Kidney glomerular epithelial cell (primary cell): ENCODE measurements at regions not wholly inside any gene's neighbourhood (a gene's known extent, or its start where the extent isn't known, plus 50 kb on each side); places are given as distances from the start of the nearest gene placed in this dataset.
A peak's percentile ranks its signal among the peaks of the same experiment; 100 is the strongest.

Experiments used
- DNase-seq: peaks from one replicate; lab custom pipeline; 2025; lab: John Stamatoyannopoulos, UW

- no peak for DNase-seq
These were observed 162.5 kb downstream of the TRMT11 start for GRCh38 chr6:126148853-126149252.

- no peak for DNase-seq
These were observed 166.0 kb downstream of the TRMT11 start for GRCh38 chr6:126152372-126152745.

- no peak for DNase-seq
These were observed 167.3 kb downstream of the TRMT11 start for GRCh38 chr6:126153661-126154060.

- DNase-seq: no peak
These were observed 170.6 kb downstream of the TRMT11 start for GRCh38 chr6:126156973-126157372.

- DNase-seq: no peak
These were observed 172.2 kb upstream of the CENPW start for GRCh38 chr6:126167726-126168125.

GRCh38 chr6:126170433-126170832 is 169.5 kb upstream of the CENPW start:
- no peak for DNase-seq

GRCh38 chr6:126170978-126171382 is 168.9 kb upstream of the CENPW start:
- no peak for DNase-seq

GRCh38 chr6:126172131-126172530 is 167.8 kb upstream of the CENPW start:
- no peak for DNase-seq

GRCh38 chr6:126173265-126173664 is 166.7 kb upstream of the CENPW start:
- no peak for DNase-seq

GRCh38 chr6:126174697-126175096 is 165.2 kb upstream of the CENPW start:
- no peak for DNase-seq

- no peak for DNase-seq
These were observed 164.7 kb upstream of the CENPW start for GRCh38 chr6:126175251-126175650.

- DNase-seq: peak; percentile 40
These were observed 163.6 kb upstream of the CENPW start for GRCh38 chr6:126176282-126176681.

- DNase-seq: peak; percentile 89
These were observed 159.3 kb upstream of the CENPW start for GRCh38 chr6:126180585-126180984.

- no peak for DNase-seq
These were observed 158.7 kb upstream of the CENPW start for GRCh38 chr6:126181173-126181741.

- no peak for DNase-seq
These were observed 158.0 kb upstream of the CENPW start for GRCh38 chr6:126181890-126182289.

- DNase-seq: peak; percentile 54
These were observed 157.1 kb upstream of the CENPW start for GRCh38 chr6:126182650-126183311.

GRCh38 chr6:126185774-126186173 is 154.1 kb upstream of the CENPW start:
- no peak for DNase-seq

- DNase-seq: peak; percentile 60
These were observed 151.5 kb upstream of the CENPW start for GRCh38 chr6:126188279-126188909.

GRCh38 chr6:126195625-126196236 is 144.2 kb upstream of the CENPW start:
- no peak for DNase-seq

GRCh38 chr6:126198631-126199030 is 141.3 kb upstream of the CENPW start:
- no peak for DNase-seq

- DNase-seq: no peak
These were observed 140.4 kb upstream of the CENPW start for GRCh38 chr6:126199466-126199865.

- no peak for DNase-seq
These were observed 137.2 kb upstream of the CENPW start for GRCh38 chr6:126202707-126203106.

GRCh38 chr6:126204126-126204525 is 135.8 kb upstream of the CENPW start:
- DNase-seq: no peak
